Activated B cell treated with CpG ODN at 0.5 μM for 24 hours (primary cell): ENCODE measurements at regions not wholly inside any gene's neighbourhood (a gene's known extent, or its start where the extent isn't known, plus 50 kb on each side); places are given as distances from the start of the nearest gene placed in this dataset.

Experiments used
- ATAC-seq: fragments of 200-7000 bp; cut with Tn5 transposase; one replicate; pipeline ENCODE4 v1.10.0; 2021; ENCODE audit warnings: low read depth, mild to moderate bottlenecking, moderate library complexity
- CTCF ChIA-PET: fragments of 350-600 bp; sonication (Branson Sonifier 250); formaldehyde crosslinking; loops from one replicate; lab custom pipeline; 2021; ENCODE audit warnings: antibody characterized with exemption; lab: Charles Lee
- POLR2A ChIA-PET: fragments of 350-600 bp; sonication (Branson Sonifier 250); formaldehyde crosslinking; loops from one replicate; lab custom pipeline; 2021; ENCODE audit warnings: antibody characterized with exemption; lab: Charles Lee
- DNase-seq: peaks from one replicate; pipeline ENCODE4 v3.0.0; 2022
- H3K27ac Mint-ChIP-seq: one replicate; pipeline ENCODE4 v1.8.0; 2020; ENCODE audit warnings: mixed read lengths
- H3K27me3 Mint-ChIP-seq: one replicate; pipeline ENCODE4 v1.8.0; 2021; ENCODE audit warnings: mixed read lengths
- H3K36me3 Mint-ChIP-seq: one replicate; pipeline ENCODE4 v1.8.0; 2021; ENCODE audit warnings: low read depth, mixed read lengths
- H3K4me1 Mint-ChIP-seq: one replicate; pipeline ENCODE4 v1.8.0; 2021; ENCODE audit warnings: mixed read lengths
- H3K4me3 Mint-ChIP-seq: one replicate; pipeline ENCODE4 v1.8.0; 2020; ENCODE audit warnings: mild to moderate bottlenecking, mixed read lengths
- H3K9me3 Mint-ChIP-seq: one replicate; pipeline ENCODE4 v1.8.0; 2020; ENCODE audit warnings: mixed read lengths
- intact Hi-C: fragments of 100-400 bp; cut with micrococcal nuclease; formaldehyde crosslinking; loops from one replicate; pipeline ENCODE4 v1.15.1; 2024
- TF ChIP-seq, protein P1 (sequence below): fragments of 200-600 bp; IDR thresholded peaks from one replicate; pipeline ENCODE4 v1.8.0; 2022; ENCODE audit warnings: antibody characterized with exemption, mild to moderate bottlenecking

DNA sequence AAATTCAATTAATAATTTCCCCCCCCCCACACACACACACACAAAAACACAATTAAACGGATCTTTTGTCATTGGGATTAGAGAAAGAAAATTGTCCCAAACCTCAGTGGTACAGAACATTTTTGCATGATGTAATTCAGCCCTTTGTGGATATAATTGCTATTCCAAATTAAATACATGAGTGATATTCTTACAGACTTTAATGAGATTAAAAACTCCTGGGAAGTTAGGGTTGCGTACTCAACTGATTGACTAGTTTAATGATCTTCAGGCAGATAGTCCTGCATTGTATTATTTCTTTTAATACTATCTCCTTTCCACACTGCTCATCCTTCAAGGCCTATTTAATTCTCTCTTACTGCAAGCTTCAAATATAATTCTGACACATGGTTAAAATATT, 711.8 kb upstream of the LRFN5 start:
- H3K4me3 Mint-ChIP-seq, result no peak overlapping the region
- POLR2A ChIA-PET, result no interaction called here
- no peak for ATAC-seq

GRCh38 chr14:40889126-40889525, 717.5 kb upstream of the LRFN5 start:
- CTCF ChIA-PET, result no interaction called here
- Mint-ChIP-seq H3K4me3 (no peak overlapping the region), H3K4me1 (no peaks in the 10 kb centered on the region), H3K27me3 (no peaks in the 10 kb centered on the region), H3K9me3 (peaks cover 3% of the 10 kb centered on the region), H3K36me3 (no peaks in the 10 kb centered on the region), H3K27ac (no peak overlapping the region)
- TF ChIP-seq, protein P1, sequence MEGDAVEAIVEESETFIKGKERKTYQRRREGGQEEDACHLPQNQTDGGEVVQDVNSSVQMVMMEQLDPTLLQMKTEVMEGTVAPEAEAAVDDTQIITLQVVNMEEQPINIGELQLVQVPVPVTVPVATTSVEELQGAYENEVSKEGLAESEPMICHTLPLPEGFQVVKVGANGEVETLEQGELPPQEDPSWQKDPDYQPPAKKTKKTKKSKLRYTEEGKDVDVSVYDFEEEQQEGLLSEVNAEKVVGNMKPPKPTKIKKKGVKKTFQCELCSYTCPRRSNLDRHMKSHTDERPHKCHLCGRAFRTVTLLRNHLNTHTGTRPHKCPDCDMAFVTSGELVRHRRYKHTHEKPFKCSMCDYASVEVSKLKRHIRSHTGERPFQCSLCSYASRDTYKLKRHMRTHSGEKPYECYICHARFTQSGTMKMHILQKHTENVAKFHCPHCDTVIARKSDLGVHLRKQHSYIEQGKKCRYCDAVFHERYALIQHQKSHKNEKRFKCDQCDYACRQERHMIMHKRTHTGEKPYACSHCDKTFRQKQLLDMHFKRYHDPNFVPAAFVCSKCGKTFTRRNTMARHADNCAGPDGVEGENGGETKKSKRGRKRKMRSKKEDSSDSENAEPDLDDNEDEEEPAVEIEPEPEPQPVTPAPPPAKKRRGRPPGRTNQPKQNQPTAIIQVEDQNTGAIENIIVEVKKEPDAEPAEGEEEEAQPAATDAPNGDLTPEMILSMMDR, result no peak
- ATAC-seq (no peak), DNase-seq (no peak)
- intact Hi-C loops, result no loop called here
- POLR2A ChIA-PET, result no interaction called here

More for the DNA sequence above, 711.8 kb upstream of the LRFN5 start:
- H3K4me1 Mint-ChIP-seq, result no peaks in the 10 kb centered on the region
- intact Hi-C loops, result no loop called here
- no peaks in the 10 kb centered on the region for H3K27me3 Mint-ChIP-seq
- no peaks in the 10 kb centered on the region for H3K36me3 Mint-ChIP-seq
- CTCF ChIA-PET, result no interaction called here
- no peak overlapping the region for H3K27ac Mint-ChIP-seq
- peaks cover 3% of the 10 kb centered on the region for H3K9me3 Mint-ChIP-seq
- TF ChIP-seq, protein P1, result no peak
- DNase-seq, result no peak

DNA sequence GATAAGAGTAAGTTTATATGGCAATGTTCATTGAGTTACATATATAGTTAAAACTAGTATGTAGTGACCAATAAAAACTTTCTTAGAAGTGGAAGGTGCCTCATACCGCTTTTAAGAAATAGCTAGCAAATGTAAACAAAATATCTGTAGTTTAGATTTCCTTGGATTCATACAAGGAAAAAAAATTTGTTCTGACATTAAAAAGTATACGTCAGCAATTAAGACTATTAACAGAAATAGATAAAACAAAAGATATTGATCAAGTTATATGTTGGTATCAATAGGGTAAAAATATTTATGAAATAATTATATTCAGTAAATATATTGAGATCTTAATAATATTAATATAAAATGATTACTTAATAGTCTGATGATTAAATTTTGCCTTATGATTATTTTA, 718.8 kb upstream of the LRFN5 start:
- Mint-ChIP-seq H3K4me3 (no peak overlapping the region), H3K36me3 (no peaks in the 10 kb centered on the region), H3K27me3 (no peaks in the 10 kb centered on the region), H3K9me3 (peaks cover 3% of the 10 kb centered on the region), H3K27ac (no peak overlapping the region), H3K4me1 (no peaks in the 10 kb centered on the region)
- intact Hi-C loops, result no loop called here
- DNase-seq (no peak), ATAC-seq (no peak)
- ChIA-PET CTCF (no interaction called here), POLR2A (no interaction called here)
- TF ChIP-seq, protein P1, result no peak

DNA sequence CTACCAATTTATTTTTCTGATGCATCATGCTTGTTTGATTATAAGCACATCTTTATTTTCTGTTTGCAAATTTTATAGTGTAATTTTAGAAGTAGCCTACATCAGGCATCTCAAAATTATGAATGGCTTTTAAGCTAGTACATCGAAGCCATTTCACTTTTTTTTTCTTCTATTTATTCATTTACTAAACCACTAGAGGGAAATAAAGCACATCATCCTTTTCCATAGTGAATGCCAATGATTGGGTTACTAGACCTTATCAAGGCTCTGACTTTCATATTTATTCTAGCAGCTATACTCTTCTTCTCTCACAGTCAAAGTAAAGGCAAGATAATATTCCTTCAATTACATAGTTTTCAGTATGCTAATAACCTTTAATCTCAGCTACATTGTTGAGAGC, 736.4 kb upstream of the LRFN5 start:
- H3K36me3 Mint-ChIP-seq, result no peaks in the 10 kb centered on the region
- no peaks in the 10 kb centered on the region for H3K27me3 Mint-ChIP-seq
- ATAC-seq (no peak), DNase-seq (no peak)
- TF ChIP-seq, protein P1, result no peak
- intact Hi-C loops, result no loop called here
- ChIA-PET POLR2A (no interaction called here), CTCF (no interaction called here)
- H3K27ac Mint-ChIP-seq, result no peak overlapping the region
- no peaks in the 10 kb centered on the region for H3K4me1 Mint-ChIP-seq
- H3K4me3 Mint-ChIP-seq, result no peak overlapping the region
- H3K9me3 Mint-ChIP-seq, result peaks cover 5% of the 10 kb centered on the region

DNA sequence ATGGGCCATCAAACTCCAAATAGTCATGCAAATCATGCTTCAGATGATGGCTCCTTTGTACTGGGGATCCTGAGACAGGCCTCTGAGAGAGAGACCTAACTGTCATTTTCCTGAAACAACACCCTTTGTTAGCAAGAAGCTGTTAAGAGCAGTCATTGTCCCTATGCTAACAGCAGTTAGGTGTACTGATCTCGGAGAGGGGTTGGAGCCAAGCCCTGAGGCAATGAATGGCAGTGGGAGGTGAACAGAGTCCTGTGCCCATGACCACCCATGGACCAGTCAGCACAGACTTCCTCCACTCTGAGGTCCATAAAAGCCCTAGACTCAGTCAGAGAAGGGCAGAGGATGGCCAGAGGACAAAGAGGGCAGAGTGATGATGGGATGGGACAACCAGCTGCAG, 747.6 kb upstream of the LRFN5 start:
- POLR2A ChIA-PET, result no interaction called here

More for the DNA sequence above, 747.6 kb upstream of the LRFN5 start:
- DNase-seq (no peak), ATAC-seq (no peak)
- CTCF ChIA-PET, result no interaction called here
- no peak overlapping the region for H3K27ac Mint-ChIP-seq
- no peaks in the 10 kb centered on the region for H3K36me3 Mint-ChIP-seq
- H3K9me3 Mint-ChIP-seq, result peaks cover 21% of the 10 kb centered on the region
- H3K27me3 Mint-ChIP-seq, result no peaks in the 10 kb centered on the region
- intact Hi-C loops, result no loop called here
- H3K4me3 Mint-ChIP-seq, result no peak overlapping the region
- TF ChIP-seq, protein P1, result no peak
- no peaks in the 10 kb centered on the region for H3K4me1 Mint-ChIP-seq
